HG02884 (cell line): ENCODE measurements at regions not wholly inside any gene's neighbourhood (a gene's known extent, or its start where the extent isn't known, plus 50 kb on each side); places are given as distances from the start of the nearest gene placed in this dataset.

Experiments
- ATAC-seq: cut with Tn5 transposase; IDR thresholded peaks from one replicate; pipeline ENCODE4 v1.9.1; 2021; ENCODE audit warnings: mild to moderate bottlenecking, moderate library complexity; ENCODE audit not compliant: unreplicated experiment

GRCh38 chrX:40154250-40154852, 56.6 kb upstream of the BCOR start:
- ATAC-seq, result no peak

GRCh38 chrX:40153345-40154249, 55.8 kb upstream of the BCOR start:
- no peak for ATAC-seq

- ATAC-seq, result no peak
Measured at GRCh38 chrX:40152741-40153344, 55.1 kb upstream of the BCOR start.

GRCh38 chrX:40152173-40152711, 54.5 kb upstream of the BCOR start:
- ATAC-seq, result no peak

GRCh38 chrX:40151211-40152172, 53.7 kb upstream of the BCOR start:
- ATAC-seq, result no peak

- ATAC-seq, result no peak
Measured at GRCh38 chrX:40150503-40150902, 52.7 kb upstream of the BCOR start.

GRCh38 chrX:40149286-40150175, 51.8 kb upstream of the BCOR start:
- ATAC-seq, result no peak

- no peak for ATAC-seq
Measured at GRCh38 chrX:40148385-40149285, 50.9 kb upstream of the BCOR start.

- ATAC-seq, result no peak
Measured at GRCh38 chrX:40147971-40148370, 50.2 kb upstream of the BCOR start.
